ENCODE measurements at regions not wholly inside any gene's neighbourhood (a gene's known extent, or its start where the extent isn't known, plus 50 kb on each side); places are given as distances from the start of the nearest gene placed in this dataset.

DNA sequence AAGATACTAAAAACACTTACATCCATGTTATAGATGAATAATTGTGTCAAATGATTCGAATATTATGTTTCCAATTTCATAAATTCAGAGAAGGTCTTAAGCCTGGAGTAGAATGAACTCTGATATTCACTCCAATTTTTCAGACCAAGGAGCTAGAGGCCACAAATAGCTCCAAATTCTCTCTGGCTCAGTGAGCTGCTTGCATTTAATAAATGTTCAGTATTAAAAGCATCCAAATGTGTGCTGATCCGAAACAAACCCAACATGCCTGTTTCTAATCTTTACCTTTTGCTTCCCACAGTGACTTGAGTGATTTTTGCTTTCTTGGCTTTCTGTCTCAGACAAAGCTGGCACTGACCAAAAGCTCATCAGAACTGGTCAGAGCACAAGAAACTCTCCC, 291.4 kb downstream of the CCDC85A start:
- TF ChIP-seq CTCF (IDR thresholded peaks at IDR 0.05; ENCODE audit: control insufficient read depth, extremely low read depth, insufficient read depth), result no peak
- no peak for DNase-seq (ENCODE audit: low read depth)
- no peak overlapping the region for H3K4me3 ChIP-seq (ENCODE audit: low read depth, low read length)

GRCh38 chr2:56476509-56477071, 292.8 kb downstream of the CCDC85A start:
- no peak for TF ChIP-seq CTCF (IDR thresholded peaks at IDR 0.05; ENCODE audit: control insufficient read depth, extremely low read depth, insufficient read depth)
- DNase-seq (ENCODE audit: low read depth), result no peak
- H3K4me3 ChIP-seq (ENCODE audit: low read depth, low read length), result no peak overlapping the region

DNA sequence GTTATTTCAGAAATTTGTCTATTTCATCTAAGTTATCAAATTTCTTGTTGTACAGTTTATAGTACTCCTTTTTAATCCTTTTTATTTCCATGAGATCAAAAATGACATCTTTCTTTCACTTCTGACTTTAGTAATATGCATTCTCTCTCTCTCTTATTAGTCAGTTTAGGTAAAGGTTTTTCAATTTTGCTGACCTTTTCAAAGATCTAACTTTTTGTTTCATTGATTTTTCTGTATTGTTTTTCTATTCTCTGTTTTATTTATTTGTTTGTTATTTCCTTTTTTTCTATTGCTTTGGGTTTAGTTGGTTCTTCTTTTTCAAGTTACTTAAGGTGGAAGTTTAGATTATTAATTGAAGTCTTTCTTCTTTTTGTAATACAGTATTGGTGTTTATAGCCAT, 294.2 kb downstream of the CCDC85A start:
- H3K4me3 ChIP-seq (ENCODE audit: low read depth, low read length), result no peak overlapping the region
- DNase-seq (ENCODE audit: low read depth), result no peak
- TF ChIP-seq CTCF (IDR thresholded peaks at IDR 0.05; ENCODE audit: control insufficient read depth, extremely low read depth, insufficient read depth), result no peak

- DNase-seq (ENCODE audit: low read depth), result no peak
- H3K4me3 ChIP-seq (ENCODE audit: low read depth, low read length), result no peak overlapping the region
- TF ChIP-seq CTCF (IDR thresholded peaks at IDR 0.05; ENCODE audit: control insufficient read depth, extremely low read depth, insufficient read depth), result no peak
Observed at GRCh38 chr2:56483081-56483480, 299.3 kb downstream of the CCDC85A start.

DNA sequence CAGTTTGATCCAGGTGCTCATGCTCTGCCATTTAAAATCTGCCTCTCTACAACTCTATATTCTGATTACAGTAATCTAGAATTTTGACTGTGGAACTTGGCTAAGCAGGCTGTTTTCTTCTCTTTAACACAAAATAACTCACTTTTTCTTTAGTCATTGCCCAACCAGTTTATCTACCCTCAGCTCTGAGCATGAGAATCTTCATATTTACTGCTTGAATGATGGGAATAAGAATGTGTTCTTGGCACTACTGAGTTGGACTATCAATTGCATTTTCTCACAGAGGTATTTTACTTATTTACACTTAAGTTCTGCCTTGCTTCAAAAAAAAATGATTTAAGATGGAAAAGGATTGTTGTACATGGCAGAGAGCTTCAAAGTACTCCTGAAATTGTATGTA, 301.1 kb downstream of the CCDC85A start:
- H3K4me3 ChIP-seq (ENCODE audit: low read depth, low read length), result no peak overlapping the region
- DNase-seq (ENCODE audit: low read depth), result no peak
- no peak for TF ChIP-seq CTCF (IDR thresholded peaks at IDR 0.05; ENCODE audit: control insufficient read depth, extremely low read depth, insufficient read depth)

- TF ChIP-seq CTCF (IDR thresholded peaks at IDR 0.05; ENCODE audit: control insufficient read depth, extremely low read depth, insufficient read depth), result no peak
- no peak for DNase-seq (ENCODE audit: low read depth)
- no peak overlapping the region for H3K4me3 ChIP-seq (ENCODE audit: low read depth, low read length)
Observed at GRCh38 chr2:56500317-56500716, 316.5 kb downstream of the CCDC85A start.

- no peak overlapping the region for H3K4me3 ChIP-seq (ENCODE audit: low read depth, low read length)
- TF ChIP-seq CTCF (IDR thresholded peaks at IDR 0.05; ENCODE audit: control insufficient read depth, extremely low read depth, insufficient read depth), result no peak
Observed at GRCh38 chr2:56502616-56503015, 318.8 kb downstream of the CCDC85A start.

More at GRCh38 chr2:56502616-56503015, 318.8 kb downstream of the CCDC85A start:
- DNase-seq (ENCODE audit: low read depth), result no peak
